ENCODE measurements at regions not wholly inside any gene's neighbourhood (a gene's known extent, or its start where the extent isn't known, plus 50 kb on each side); places are given as distances from the start of the nearest gene placed in this dataset.

GRCh38 chr12:92608151-92609091, 94.4 kb upstream of the PLEKHG7 start:
- Mint-ChIP-seq H3K36me3 (ENCODE audit: unreplicated experiment) (no peaks in the 10 kb centered on the region), H3K27ac (ENCODE audit: unreplicated experiment) (no peak overlapping the region), H3K9me3 (ENCODE audit: unreplicated experiment) (no peaks in the 10 kb centered on the region), H3K4me3 (ENCODE audit: unreplicated experiment) (no peak overlapping the region), H3K27me3 (ENCODE audit: unreplicated experiment) (peaks cover 2% of the 10 kb centered on the region), H3K4me1 (ENCODE audit: low read depth, unreplicated experiment) (peaks cover 9% of the 10 kb centered on the region)
- DNase-seq: no peak
- TF ChIP-seq, protein P1, sequence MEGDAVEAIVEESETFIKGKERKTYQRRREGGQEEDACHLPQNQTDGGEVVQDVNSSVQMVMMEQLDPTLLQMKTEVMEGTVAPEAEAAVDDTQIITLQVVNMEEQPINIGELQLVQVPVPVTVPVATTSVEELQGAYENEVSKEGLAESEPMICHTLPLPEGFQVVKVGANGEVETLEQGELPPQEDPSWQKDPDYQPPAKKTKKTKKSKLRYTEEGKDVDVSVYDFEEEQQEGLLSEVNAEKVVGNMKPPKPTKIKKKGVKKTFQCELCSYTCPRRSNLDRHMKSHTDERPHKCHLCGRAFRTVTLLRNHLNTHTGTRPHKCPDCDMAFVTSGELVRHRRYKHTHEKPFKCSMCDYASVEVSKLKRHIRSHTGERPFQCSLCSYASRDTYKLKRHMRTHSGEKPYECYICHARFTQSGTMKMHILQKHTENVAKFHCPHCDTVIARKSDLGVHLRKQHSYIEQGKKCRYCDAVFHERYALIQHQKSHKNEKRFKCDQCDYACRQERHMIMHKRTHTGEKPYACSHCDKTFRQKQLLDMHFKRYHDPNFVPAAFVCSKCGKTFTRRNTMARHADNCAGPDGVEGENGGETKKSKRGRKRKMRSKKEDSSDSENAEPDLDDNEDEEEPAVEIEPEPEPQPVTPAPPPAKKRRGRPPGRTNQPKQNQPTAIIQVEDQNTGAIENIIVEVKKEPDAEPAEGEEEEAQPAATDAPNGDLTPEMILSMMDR (IDR thresholded peaks at IDR 0.05; ENCODE audit: partially characterized antibody, unreplicated experiment): no peak

DNA sequence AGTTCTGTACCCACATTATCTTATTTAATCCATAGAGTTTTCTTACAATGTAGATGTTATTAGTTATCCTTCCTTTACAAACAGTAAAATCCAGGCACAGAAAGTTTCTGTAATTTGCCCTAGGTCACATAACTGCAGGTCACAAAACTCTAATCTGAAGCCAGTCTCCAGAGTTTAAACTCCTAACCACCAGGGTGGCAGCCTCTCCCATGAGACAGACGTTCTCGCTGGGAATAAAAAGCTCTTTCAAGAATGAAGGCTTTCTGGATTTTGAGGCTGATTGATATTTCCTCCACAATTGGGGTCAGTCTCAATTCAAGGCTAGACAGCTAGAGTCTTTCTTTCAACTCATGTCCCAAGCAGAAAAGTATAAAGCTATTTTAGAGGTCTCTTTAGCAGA, 95.8 kb upstream of the PLEKHG7 start:
- TF ChIP-seq, protein P1 (IDR thresholded peaks at IDR 0.05; ENCODE audit: partially characterized antibody, unreplicated experiment): no peak
- no peak overlapping the region for H3K27ac Mint-ChIP-seq (ENCODE audit: unreplicated experiment)
- H3K36me3 Mint-ChIP-seq (ENCODE audit: unreplicated experiment): no peaks in the 10 kb centered on the region
- H3K9me3 Mint-ChIP-seq (ENCODE audit: unreplicated experiment): no peaks in the 10 kb centered on the region
- H3K27me3 Mint-ChIP-seq (ENCODE audit: unreplicated experiment): peaks cover 2% of the 10 kb centered on the region
- no peak overlapping the region for H3K4me3 Mint-ChIP-seq (ENCODE audit: unreplicated experiment)
- peaks cover 9% of the 10 kb centered on the region for H3K4me1 Mint-ChIP-seq (ENCODE audit: low read depth, unreplicated experiment)
- no peak for DNase-seq

DNA sequence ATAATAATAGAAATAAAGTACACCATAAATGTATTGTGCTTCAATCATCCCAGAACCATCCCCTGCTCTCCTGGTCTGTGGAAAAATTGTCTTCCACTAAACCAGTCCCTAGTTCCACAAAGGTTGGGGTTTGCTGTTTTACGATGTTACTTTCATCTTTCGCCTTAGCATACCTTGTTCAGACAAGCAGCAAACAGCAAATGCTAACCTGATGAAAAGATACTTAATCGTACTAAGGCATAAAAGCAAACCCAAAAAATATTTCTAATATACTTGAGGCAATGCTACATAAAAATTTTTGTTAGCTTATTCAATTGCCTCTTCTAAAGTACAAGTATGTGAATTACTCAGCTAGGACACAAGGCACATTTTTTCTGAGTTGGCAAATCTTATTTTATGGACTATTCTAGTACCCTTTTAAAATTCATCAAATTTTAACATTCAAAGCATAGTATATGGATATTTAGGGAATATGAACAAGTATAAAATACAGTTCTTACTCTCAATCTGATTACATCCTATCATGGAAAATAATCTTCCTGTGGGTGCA, 97.1 kb upstream of the PLEKHG7 start:
- TF ChIP-seq, protein P1 (IDR thresholded peaks at IDR 0.05; ENCODE audit: partially characterized antibody, unreplicated experiment): no peak
- H3K36me3 Mint-ChIP-seq (ENCODE audit: unreplicated experiment): peaks cover 3% of the 10 kb centered on the region
- DNase-seq: no peak
- H3K9me3 Mint-ChIP-seq (ENCODE audit: unreplicated experiment): peaks cover 3% of the 10 kb centered on the region
- no peak overlapping the region for H3K4me3 Mint-ChIP-seq (ENCODE audit: unreplicated experiment)
- peaks cover 2% of the 10 kb centered on the region for H3K27me3 Mint-ChIP-seq (ENCODE audit: unreplicated experiment)
- no peak overlapping the region for H3K27ac Mint-ChIP-seq (ENCODE audit: unreplicated experiment)
- peaks cover 9% of the 10 kb centered on the region for H3K4me1 Mint-ChIP-seq (ENCODE audit: low read depth, unreplicated experiment)

GRCh38 chr12:92604786-92605185, 98.0 kb upstream of the PLEKHG7 start:
- H3K9me3 Mint-ChIP-seq (ENCODE audit: unreplicated experiment): peaks cover 5% of the 10 kb centered on the region
- H3K27ac Mint-ChIP-seq (ENCODE audit: unreplicated experiment): no peak overlapping the region
- peaks cover 2% of the 10 kb centered on the region for H3K27me3 Mint-ChIP-seq (ENCODE audit: unreplicated experiment)
- H3K36me3 Mint-ChIP-seq (ENCODE audit: unreplicated experiment): peaks cover 6% of the 10 kb centered on the region
- TF ChIP-seq, protein P1 (IDR thresholded peaks at IDR 0.05; ENCODE audit: partially characterized antibody, unreplicated experiment): no peak
- peaks cover 9% of the 10 kb centered on the region for H3K4me1 Mint-ChIP-seq (ENCODE audit: low read depth, unreplicated experiment)
- no peak overlapping the region for H3K4me3 Mint-ChIP-seq (ENCODE audit: unreplicated experiment)
- no peak for DNase-seq
